Osteocyte (in vitro differentiated cells): ENCODE measurements at regions not wholly inside any gene's neighbourhood (a gene's known extent, or its start where the extent isn't known, plus 50 kb on each side); places are given as distances from the start of the nearest gene placed in this dataset.

Source experiments
- DNase-seq: peaks from one replicate; pipeline ENCODE4 v3.0.0; 2021; ENCODE audit warnings: mixed read lengths; ENCODE audit not compliant: unreplicated experiment; ENCODE audit errors: extremely low spot score
- H3K27ac Mint-ChIP-seq: one replicate; pipeline ENCODE4 v1.8.0; 2021; ENCODE audit warnings: mild to moderate bottlenecking, mixed read lengths; ENCODE audit not compliant: unreplicated experiment
- H3K27me3 Mint-ChIP-seq: one replicate; pipeline ENCODE4 v1.8.0; 2021; ENCODE audit warnings: mixed read lengths; ENCODE audit not compliant: unreplicated experiment
- H3K36me3 Mint-ChIP-seq: one replicate; pipeline ENCODE4 v1.8.0; 2021; ENCODE audit warnings: mixed read lengths; ENCODE audit not compliant: unreplicated experiment
- H3K4me1 Mint-ChIP-seq: one replicate; pipeline ENCODE4 v1.8.0; 2021; ENCODE audit warnings: mixed read lengths; ENCODE audit not compliant: unreplicated experiment
- H3K4me3 Mint-ChIP-seq: one replicate; pipeline ENCODE4 v1.8.0; 2021; ENCODE audit warnings: mild to moderate bottlenecking, moderate library complexity, mixed read lengths; ENCODE audit not compliant: unreplicated experiment
- H3K9me3 Mint-ChIP-seq: one replicate; pipeline ENCODE4 v1.8.0; 2021; ENCODE audit warnings: mixed read lengths; ENCODE audit not compliant: unreplicated experiment
- TF ChIP-seq, protein P1 (sequence below): fragments of 200-600 bp; sonication (generic); IDR thresholded peaks from 2 replicates; pipeline ENCODE4 v1.5.0; 2021; ENCODE audit warnings: antibody characterized with exemption, mild to moderate bottlenecking, moderate library complexity

GRCh38 chr16:54655121-54655590 lies 275.5 kb upstream of the IRX5 start:
- TF ChIP-seq, protein P1, sequence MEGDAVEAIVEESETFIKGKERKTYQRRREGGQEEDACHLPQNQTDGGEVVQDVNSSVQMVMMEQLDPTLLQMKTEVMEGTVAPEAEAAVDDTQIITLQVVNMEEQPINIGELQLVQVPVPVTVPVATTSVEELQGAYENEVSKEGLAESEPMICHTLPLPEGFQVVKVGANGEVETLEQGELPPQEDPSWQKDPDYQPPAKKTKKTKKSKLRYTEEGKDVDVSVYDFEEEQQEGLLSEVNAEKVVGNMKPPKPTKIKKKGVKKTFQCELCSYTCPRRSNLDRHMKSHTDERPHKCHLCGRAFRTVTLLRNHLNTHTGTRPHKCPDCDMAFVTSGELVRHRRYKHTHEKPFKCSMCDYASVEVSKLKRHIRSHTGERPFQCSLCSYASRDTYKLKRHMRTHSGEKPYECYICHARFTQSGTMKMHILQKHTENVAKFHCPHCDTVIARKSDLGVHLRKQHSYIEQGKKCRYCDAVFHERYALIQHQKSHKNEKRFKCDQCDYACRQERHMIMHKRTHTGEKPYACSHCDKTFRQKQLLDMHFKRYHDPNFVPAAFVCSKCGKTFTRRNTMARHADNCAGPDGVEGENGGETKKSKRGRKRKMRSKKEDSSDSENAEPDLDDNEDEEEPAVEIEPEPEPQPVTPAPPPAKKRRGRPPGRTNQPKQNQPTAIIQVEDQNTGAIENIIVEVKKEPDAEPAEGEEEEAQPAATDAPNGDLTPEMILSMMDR, result no peak
- peak overlapping the region; percentile 12 for H3K4me3 Mint-ChIP-seq
- H3K4me1 Mint-ChIP-seq, result peaks cover 4% of the 10 kb centered on the region
- H3K27me3 Mint-ChIP-seq, result peaks cover 32% of the 10 kb centered on the region
- H3K9me3 Mint-ChIP-seq, result no peaks in the 10 kb centered on the region
- DNase-seq, result no peak
- no peaks in the 10 kb centered on the region for H3K36me3 Mint-ChIP-seq
- H3K27ac Mint-ChIP-seq, result no peak overlapping the region

DNA sequence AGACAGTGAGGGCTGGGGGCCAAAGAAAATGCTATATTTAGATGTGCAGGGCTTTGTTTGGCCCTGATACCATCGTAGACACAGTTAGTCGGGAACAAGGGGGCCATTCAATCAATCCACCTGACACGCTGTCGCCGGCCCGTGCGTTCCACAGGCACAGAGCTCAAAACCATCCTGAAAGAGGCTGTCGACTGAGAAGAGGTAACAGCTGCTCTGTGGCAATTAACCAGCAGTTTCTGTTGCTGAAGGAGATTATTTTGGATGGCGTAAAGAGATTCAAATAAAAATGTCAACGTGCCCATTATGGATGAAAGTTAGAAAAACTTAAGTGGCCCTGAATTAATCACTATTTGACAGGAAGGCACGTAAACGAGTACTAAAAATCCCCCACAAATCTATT lies 276.2 kb upstream of the IRX5 start:
- Mint-ChIP-seq H3K27me3 (peaks cover 33% of the 10 kb centered on the region), H3K9me3 (no peaks in the 10 kb centered on the region), H3K27ac (no peak overlapping the region), H3K4me3 (no peak overlapping the region), H3K36me3 (no peaks in the 10 kb centered on the region), H3K4me1 (peaks cover 4% of the 10 kb centered on the region)
- no peak for DNase-seq
- TF ChIP-seq, protein P1, result no peak

DNA sequence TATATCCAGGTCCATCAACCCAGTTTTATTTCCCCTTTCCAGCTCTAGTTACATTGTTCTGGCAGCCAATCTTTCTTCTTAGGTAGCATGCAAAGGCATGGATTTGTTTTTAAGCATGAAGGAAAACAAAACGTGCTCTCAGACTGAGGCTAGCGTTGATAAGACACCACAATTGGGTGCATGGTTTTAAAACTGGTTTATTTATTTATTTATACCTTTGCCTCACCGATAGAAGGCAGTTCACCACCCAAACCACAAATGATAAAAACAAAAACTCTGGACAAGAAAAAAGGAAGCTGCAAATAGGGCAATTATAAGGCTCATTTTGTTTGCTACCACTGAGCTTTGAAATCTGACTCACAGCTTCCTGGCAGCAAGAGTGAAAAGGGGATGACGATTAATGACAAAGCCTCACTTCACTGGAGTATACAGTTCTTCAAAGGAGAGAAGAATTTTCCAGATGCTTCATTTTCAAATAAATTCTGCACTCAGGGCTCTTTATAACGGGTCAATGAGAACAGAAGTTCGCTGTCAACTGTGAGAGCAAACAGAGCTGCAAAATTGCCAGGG lies 278.4 kb upstream of the IRX5 start:
- Mint-ChIP-seq H3K27ac (no peak overlapping the region), H3K4me3 (no peak overlapping the region), H3K36me3 (no peaks in the 10 kb centered on the region), H3K27me3 (peaks cover 34% of the 10 kb centered on the region), H3K9me3 (no peaks in the 10 kb centered on the region), H3K4me1 (peaks cover 4% of the 10 kb centered on the region)
- no peak for DNase-seq
- TF ChIP-seq, protein P1, result no peak

DNA sequence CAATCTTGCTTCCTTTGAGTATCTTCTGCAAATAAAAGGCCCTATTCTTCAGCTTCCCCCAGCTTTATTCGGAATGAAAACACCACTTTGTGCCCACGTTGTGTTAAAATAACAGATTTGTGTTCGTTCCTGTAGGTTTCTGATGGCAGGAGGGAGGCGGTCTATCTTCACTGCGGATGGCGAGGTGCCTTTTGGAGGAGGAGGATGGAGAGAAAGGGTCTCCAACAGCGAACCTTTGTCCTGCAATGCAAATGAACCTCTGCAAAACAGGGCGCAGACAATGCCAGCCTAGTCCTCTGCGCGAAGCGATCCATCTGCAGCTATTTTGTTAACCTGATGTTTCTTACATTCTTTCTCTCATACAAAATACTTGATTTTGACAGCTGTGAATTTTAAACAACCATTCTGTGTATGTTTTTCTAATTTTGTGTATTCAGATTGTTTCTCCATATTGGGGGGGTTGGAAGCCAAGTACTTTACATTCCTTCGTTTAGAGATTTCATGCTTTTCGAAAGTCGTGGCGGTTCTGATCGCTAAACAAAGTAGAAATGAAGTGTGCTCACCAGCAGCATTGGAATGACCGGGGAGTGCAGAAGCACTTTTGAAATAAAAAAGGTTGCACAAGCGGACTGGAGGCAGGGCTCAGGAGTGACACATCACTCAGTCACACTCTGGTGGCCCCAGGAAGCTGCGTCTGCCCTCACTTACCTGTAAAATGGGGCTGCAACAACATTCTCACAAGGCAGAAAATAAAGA lies 279.0 kb upstream of the IRX5 start:
- TF ChIP-seq, protein P1, result no peak
- Mint-ChIP-seq H3K9me3 (no peaks in the 10 kb centered on the region), H3K27me3 (peaks cover 34% of the 10 kb centered on the region), H3K27ac (no peak overlapping the region), H3K4me3 (no peak overlapping the region), H3K4me1 (peaks cover 4% of the 10 kb centered on the region), H3K36me3 (no peaks in the 10 kb centered on the region)
- no peak for DNase-seq

GRCh38 chr16:54649876-54650275 lies 280.8 kb upstream of the IRX5 start:
- Mint-ChIP-seq H3K4me1 (peaks cover 2% of the 10 kb centered on the region), H3K27me3 (peaks cover 23% of the 10 kb centered on the region), H3K9me3 (no peaks in the 10 kb centered on the region), H3K36me3 (no peaks in the 10 kb centered on the region), H3K27ac (no peak overlapping the region), H3K4me3 (no peak overlapping the region)
- TF ChIP-seq, protein P1, result no peak
- DNase-seq, result no peak
